ENCODE measurements at regions not wholly inside any gene's neighbourhood (a gene's known extent, or its start where the extent isn't known, plus 50 kb on each side); places are given as distances from the start of the nearest gene placed in this dataset.

GRCh38 chr11:134801570-134801969 is 389.5 kb upstream of the B3GAT1 start:
- intact Hi-C loops (cut with DNase I), result no loop called here
- no peak for TF ChIP-seq CTCF (IDR thresholded peaks at IDR 0.05)
- no peak for TF ChIP-seq POLR2A (IDR thresholded peaks at IDR 0.05)
- Histone ChIP-seq H3K9me3 (no peaks in the 10 kb centered on the region), H3K27ac (no peak overlapping the region), H3K36me3 (replicated peaks in 1 of 2; ENCODE audit: insufficient read depth in 1 of 2, low read depth in 2 of 2) (no peaks in the 10 kb centered on the region), H3K4me3 (no peak overlapping the region), H3K27me3 (no peaks in the 10 kb centered on the region), H3K4me1 (no peaks in the 10 kb centered on the region)
- DNase-seq, result no peak
- ATAC-seq, result no peak
- 20 to 22% methylated on average over 5 of the region's 5 CpGs for WGBS, 2 donors

- H3K27me3 ChIP-seq, result no peaks in the 10 kb centered on the region
Observed at GRCh38 chr11:134800826-134801225, 388.8 kb upstream of the B3GAT1 start.

GRCh38 chr11:134800130-134800529 is 388.1 kb upstream of the B3GAT1 start:
- no peak for DNase-seq

More at GRCh38 chr11:134800826-134801225, 388.8 kb upstream of the B3GAT1 start:
- 68 to 76% methylated on average over 11 of the region's 11 CpGs for WGBS, 2 donors
- no peak for ATAC-seq
- TF ChIP-seq CTCF (IDR thresholded peaks at IDR 0.05), result no peak
- no peak for TF ChIP-seq POLR2A (IDR thresholded peaks at IDR 0.05)
- no peaks in the 10 kb centered on the region for H3K9me3 ChIP-seq
- H3K4me1 ChIP-seq, result no peaks in the 10 kb centered on the region
- intact Hi-C loops (cut with DNase I), result no loop called here
- H3K36me3 ChIP-seq (replicated peaks in 1 of 2; ENCODE audit: insufficient read depth in 1 of 2, low read depth in 2 of 2), result no peaks in the 10 kb centered on the region
- H3K27ac ChIP-seq, result no peak overlapping the region
- no peak for DNase-seq
- no peak overlapping the region for H3K4me3 ChIP-seq

DNA sequence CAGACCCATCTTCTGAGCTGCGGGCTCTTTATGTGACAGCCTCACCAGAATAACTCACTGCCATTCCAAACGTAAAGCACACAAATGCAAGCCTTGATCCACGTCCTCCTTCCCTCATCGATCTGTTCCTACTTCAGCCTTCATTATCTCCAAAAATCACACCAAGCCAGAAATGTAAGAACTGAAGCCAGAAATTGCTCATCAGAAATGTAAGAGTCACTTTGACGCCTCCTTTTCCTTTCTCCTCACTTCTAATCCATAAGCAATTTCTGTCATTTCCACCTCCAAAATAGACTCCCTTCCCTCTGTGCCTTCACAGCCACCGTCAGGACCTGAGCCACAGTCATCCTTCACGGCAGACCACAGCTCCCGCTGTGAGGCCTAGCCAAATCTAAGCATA is 387.3 kb upstream of the B3GAT1 start:
- Histone ChIP-seq H3K4me1 (no peaks in the 10 kb centered on the region), H3K9me3 (no peaks in the 10 kb centered on the region), H3K4me3 (no peak overlapping the region), H3K36me3 (replicated peaks in 1 of 2; ENCODE audit: insufficient read depth in 1 of 2, low read depth in 2 of 2) (no peaks in the 10 kb centered on the region), H3K27me3 (no peaks in the 10 kb centered on the region), H3K27ac (no peak overlapping the region)
- no peak for TF ChIP-seq CTCF (IDR thresholded peaks at IDR 0.05)
- TF ChIP-seq POLR2A (IDR thresholded peaks at IDR 0.05), result no peak
- 56 to 74% methylated on average over 8 of the region's 8 CpGs for WGBS, 2 donors
- intact Hi-C loops (cut with DNase I), result no loop called here
- DNase-seq (no peak), ATAC-seq (no peak)

More at GRCh38 chr11:134800130-134800529, 388.1 kb upstream of the B3GAT1 start:
- H3K36me3 ChIP-seq (replicated peaks in 1 of 2; ENCODE audit: insufficient read depth in 1 of 2, low read depth in 2 of 2), result no peaks in the 10 kb centered on the region
- H3K4me3 ChIP-seq, result no peak overlapping the region
- intact Hi-C loops (cut with DNase I), result no loop called here
- H3K4me1 ChIP-seq, result no peaks in the 10 kb centered on the region
- TF ChIP-seq POLR2A (IDR thresholded peaks at IDR 0.05) (no peak), CTCF (IDR thresholded peaks at IDR 0.05) (no peak)
- no peaks in the 10 kb centered on the region for H3K9me3 ChIP-seq
- WGBS, 2 donors, result 66 to 69% methylated on average over 17 of the region's 17 CpGs
- H3K27ac ChIP-seq, result no peak overlapping the region
- no peaks in the 10 kb centered on the region for H3K27me3 ChIP-seq
- ATAC-seq, result no peak

DNA sequence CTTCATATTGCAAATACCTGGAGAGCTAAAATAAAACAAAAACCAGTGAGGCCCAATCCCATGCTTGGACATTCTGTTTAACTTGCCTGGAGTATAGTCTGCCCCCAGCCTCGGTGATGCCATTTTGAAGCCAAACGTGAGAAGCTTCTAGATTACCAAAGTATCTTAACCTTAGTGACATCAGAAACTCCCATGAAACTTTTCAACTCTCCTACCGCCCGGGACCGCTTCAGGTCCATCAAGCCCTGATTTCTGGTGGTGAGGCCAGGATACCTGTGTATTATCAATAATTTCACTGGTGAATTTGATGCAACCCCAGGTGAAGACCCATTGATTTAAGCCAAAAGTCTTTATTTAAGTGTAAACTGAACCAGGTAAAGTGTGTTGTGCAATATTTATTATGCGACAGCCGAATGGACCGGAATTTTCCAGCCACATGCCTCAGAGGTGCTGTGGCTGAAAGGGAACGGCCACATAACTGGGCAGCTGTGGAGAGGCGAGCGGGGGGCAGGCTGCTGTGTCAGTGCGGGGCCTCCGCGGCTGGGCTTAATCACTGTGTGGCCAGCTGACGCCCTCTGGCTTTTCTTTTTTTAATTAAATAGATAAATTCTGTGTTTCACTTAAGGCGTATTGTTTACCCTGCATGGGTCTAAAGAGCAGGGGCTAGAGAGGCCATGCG is 385.5 kb upstream of the B3GAT1 start:
- Histone ChIP-seq H3K9me3 (no peaks in the 10 kb centered on the region), H3K4me1 (no peaks in the 10 kb centered on the region), H3K36me3 (replicated peaks in 1 of 2; ENCODE audit: insufficient read depth in 1 of 2, low read depth in 2 of 2) (no peaks in the 10 kb centered on the region), H3K4me3 (no peak overlapping the region), H3K27me3 (no peaks in the 10 kb centered on the region), H3K27ac (no peak overlapping the region)
- no peak for TF ChIP-seq POLR2A (IDR thresholded peaks at IDR 0.05)
- TF ChIP-seq CTCF (IDR thresholded peaks at IDR 0.05), result no peak
- WGBS, 2 donors, result 56 to 63% methylated on average over 17 of the region's 17 CpGs
- intact Hi-C loops (cut with DNase I), result no loop called here
- ATAC-seq (no peak), DNase-seq (no peak)

Data from body of pancreas (tissue), 4 donors.